ENCODE measurements at regions not wholly inside any gene's neighbourhood (a gene's known extent, or its start where the extent isn't known, plus 50 kb on each side); places are given as distances from the start of the nearest gene placed in this dataset.

GRCh38 chr16:64409783-64410210 is 712.1 kb downstream of the CDH11 start:
- Mint-ChIP-seq H3K27me3 (ENCODE audit: low read depth) (peaks cover 3% of the 10 kb centered on the region), H3K36me3 (no peaks in the 10 kb centered on the region), H3K4me3 (no peak overlapping the region), H3K4me1 (no peaks in the 10 kb centered on the region), H3K9me3 (peaks cover 9% of the 10 kb centered on the region), H3K27ac (no peak overlapping the region)
- TF ChIP-seq, protein P1, sequence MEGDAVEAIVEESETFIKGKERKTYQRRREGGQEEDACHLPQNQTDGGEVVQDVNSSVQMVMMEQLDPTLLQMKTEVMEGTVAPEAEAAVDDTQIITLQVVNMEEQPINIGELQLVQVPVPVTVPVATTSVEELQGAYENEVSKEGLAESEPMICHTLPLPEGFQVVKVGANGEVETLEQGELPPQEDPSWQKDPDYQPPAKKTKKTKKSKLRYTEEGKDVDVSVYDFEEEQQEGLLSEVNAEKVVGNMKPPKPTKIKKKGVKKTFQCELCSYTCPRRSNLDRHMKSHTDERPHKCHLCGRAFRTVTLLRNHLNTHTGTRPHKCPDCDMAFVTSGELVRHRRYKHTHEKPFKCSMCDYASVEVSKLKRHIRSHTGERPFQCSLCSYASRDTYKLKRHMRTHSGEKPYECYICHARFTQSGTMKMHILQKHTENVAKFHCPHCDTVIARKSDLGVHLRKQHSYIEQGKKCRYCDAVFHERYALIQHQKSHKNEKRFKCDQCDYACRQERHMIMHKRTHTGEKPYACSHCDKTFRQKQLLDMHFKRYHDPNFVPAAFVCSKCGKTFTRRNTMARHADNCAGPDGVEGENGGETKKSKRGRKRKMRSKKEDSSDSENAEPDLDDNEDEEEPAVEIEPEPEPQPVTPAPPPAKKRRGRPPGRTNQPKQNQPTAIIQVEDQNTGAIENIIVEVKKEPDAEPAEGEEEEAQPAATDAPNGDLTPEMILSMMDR (IDR thresholded peaks at IDR 0.05; ENCODE audit: unreplicated experiment), result no peak
- DNase-seq (ENCODE audit: low spot score in 2 of 2, unreplicated experiment in 2 of 2), result no peak

- Mint-ChIP-seq H3K4me1 (no peaks in the 10 kb centered on the region), H3K27me3 (ENCODE audit: low read depth) (peaks cover 3% of the 10 kb centered on the region), H3K36me3 (no peaks in the 10 kb centered on the region), H3K9me3 (peaks cover 6% of the 10 kb centered on the region), H3K27ac (no peak overlapping the region), H3K4me3 (no peak overlapping the region)
- TF ChIP-seq, protein P1 (IDR thresholded peaks at IDR 0.05; ENCODE audit: unreplicated experiment), result no peak
- no peak for DNase-seq (ENCODE audit: low spot score in 2 of 2, unreplicated experiment in 2 of 2)
Observed at GRCh38 chr16:64408699-64409098, 713.2 kb downstream of the CDH11 start.

DNA sequence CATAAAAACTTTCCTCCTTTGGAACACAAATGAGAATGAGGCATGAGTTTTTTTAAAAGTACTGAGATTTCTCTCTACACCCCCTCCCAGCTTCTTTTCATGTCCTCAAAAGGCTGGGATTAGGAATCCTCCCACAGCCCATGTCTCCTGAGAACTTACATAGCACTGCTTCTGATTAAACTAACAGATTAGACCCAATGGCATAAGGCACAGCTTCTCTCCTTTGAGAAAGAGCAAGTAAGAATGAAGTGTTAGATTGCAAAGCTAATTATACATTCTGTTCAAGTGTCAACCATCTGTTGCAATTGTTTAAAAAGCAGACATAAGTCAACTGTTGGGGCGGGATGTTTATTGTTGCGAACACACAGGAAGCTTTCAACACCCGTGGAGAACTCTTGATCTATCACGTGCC is 715.1 kb downstream of the CDH11 start:
- no peaks in the 10 kb centered on the region for H3K36me3 Mint-ChIP-seq
- peaks cover 5% of the 10 kb centered on the region for H3K27me3 Mint-ChIP-seq (ENCODE audit: low read depth)

GRCh38 chr16:64403352-64403751 is 718.5 kb downstream of the CDH11 start:
- H3K4me3 Mint-ChIP-seq, result no peak overlapping the region
- TF ChIP-seq, protein P1 (IDR thresholded peaks at IDR 0.05; ENCODE audit: unreplicated experiment), result no peak
- H3K27me3 Mint-ChIP-seq (ENCODE audit: low read depth), result peaks cover 5% of the 10 kb centered on the region
- no peak for DNase-seq (ENCODE audit: low spot score in 2 of 2, unreplicated experiment in 2 of 2)
- H3K27ac Mint-ChIP-seq, result no peak overlapping the region
- no peaks in the 10 kb centered on the region for H3K9me3 Mint-ChIP-seq
- no peaks in the 10 kb centered on the region for H3K36me3 Mint-ChIP-seq
- H3K4me1 Mint-ChIP-seq, result no peaks in the 10 kb centered on the region

More for the DNA sequence above, 715.1 kb downstream of the CDH11 start:
- H3K4me3 Mint-ChIP-seq, result no peak overlapping the region
- no peak overlapping the region for H3K27ac Mint-ChIP-seq
- no peaks in the 10 kb centered on the region for H3K4me1 Mint-ChIP-seq
- H3K9me3 Mint-ChIP-seq, result peaks cover 1% of the 10 kb centered on the region
- TF ChIP-seq, protein P1 (IDR thresholded peaks at IDR 0.05; ENCODE audit: unreplicated experiment), result no peak
- DNase-seq (ENCODE audit: low spot score in 2 of 2, unreplicated experiment in 2 of 2), result no peak

DNA sequence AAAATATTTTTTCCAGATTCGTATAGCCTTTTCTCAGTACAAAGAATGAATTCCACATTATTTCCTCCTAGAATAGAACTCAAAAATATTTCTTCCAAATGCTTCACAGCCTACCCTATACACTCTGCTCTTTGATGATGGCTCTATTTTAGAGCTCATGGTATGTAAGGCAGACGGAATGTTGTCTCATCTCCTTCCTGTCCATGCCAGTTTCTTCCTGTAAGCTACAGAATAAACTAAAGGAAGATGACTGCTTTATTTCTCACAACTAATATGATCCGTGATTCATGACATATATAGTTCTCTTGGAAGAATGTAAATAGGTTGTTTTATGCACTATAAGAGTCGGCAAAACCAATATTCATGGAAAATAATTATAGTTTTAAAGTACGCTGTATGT is 723.1 kb downstream of the CDH11 start:
- Mint-ChIP-seq H3K9me3 (no peaks in the 10 kb centered on the region), H3K27ac (no peak overlapping the region), H3K36me3 (no peaks in the 10 kb centered on the region), H3K27me3 (ENCODE audit: low read depth) (peaks cover 2% of the 10 kb centered on the region), H3K4me3 (no peak overlapping the region), H3K4me1 (peaks cover 5% of the 10 kb centered on the region)
- no peak for DNase-seq (ENCODE audit: low spot score in 2 of 2, unreplicated experiment in 2 of 2)
- TF ChIP-seq, protein P1 (IDR thresholded peaks at IDR 0.05; ENCODE audit: unreplicated experiment), result no peak

DNA sequence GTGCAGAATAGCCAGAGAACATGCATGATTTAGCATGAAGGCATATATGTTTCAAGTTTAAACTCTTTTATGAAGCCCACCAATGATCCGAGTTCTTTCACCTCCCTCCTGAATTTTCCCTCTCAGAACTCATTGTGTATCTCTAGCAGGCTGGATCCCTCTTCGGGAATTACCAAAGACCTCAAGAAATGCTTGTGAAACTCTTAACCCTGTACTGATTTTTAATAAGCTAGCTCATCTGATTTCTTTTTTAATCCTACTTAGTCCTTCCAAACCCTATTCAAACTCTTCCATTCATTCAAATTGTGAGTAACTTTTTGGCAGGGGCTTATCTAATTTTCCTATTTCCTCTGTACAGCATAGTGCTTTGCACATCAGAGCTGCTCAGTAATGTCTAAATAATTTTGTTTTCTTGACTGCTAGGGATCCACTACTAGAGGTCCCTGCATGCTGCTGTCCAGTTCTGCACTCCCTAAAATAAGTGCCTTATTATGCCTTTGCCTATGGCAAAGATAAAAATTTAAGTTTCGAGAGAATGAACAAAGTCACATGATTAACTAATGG is 723.8 kb downstream of the CDH11 start:
- no peak overlapping the region for H3K4me3 Mint-ChIP-seq
- no peaks in the 10 kb centered on the region for H3K9me3 Mint-ChIP-seq
- peaks cover under 1% of the 10 kb centered on the region for H3K27me3 Mint-ChIP-seq (ENCODE audit: low read depth)
- no peak for DNase-seq (ENCODE audit: low spot score in 2 of 2, unreplicated experiment in 2 of 2)
- H3K4me1 Mint-ChIP-seq, result peaks cover 7% of the 10 kb centered on the region
- no peaks in the 10 kb centered on the region for H3K36me3 Mint-ChIP-seq
- TF ChIP-seq, protein P1 (IDR thresholded peaks at IDR 0.05; ENCODE audit: unreplicated experiment), result no peak
- H3K27ac Mint-ChIP-seq, result no peak overlapping the region

Measured in mesothelial cell of epicardium (in vitro differentiated cells).